ENCODE measurements at regions not wholly inside any gene's neighbourhood (a gene's known extent, or its start where the extent isn't known, plus 50 kb on each side); places are given as distances from the start of the nearest gene placed in this dataset.

- H3K9me3 ChIP-seq (ENCODE audit: severe bottlenecking), result no peaks in the 10 kb centered on the region
- H3K4me1 ChIP-seq (ENCODE audit: insufficient read depth, poor library complexity, severe bottlenecking), result no peaks in the 10 kb centered on the region
- no peaks in the 10 kb centered on the region for H3K27me3 ChIP-seq (ENCODE audit: insufficient read depth, poor library complexity, severe bottlenecking)
- DNase-seq (ENCODE audit: low spot score) (no peak), ATAC-seq (ENCODE audit: low read depth) (no peak)
- TF ChIP-seq CTCF (IDR thresholded peaks at IDR 0.05; ENCODE audit: poor library complexity, severe bottlenecking), result no peak
- no peak overlapping the region for H3K4me3 ChIP-seq (ENCODE audit: severe bottlenecking)
- no peak overlapping the region for H3K27ac ChIP-seq (ENCODE audit: poor library complexity, severe bottlenecking)
- no peaks in the 10 kb centered on the region for H3K36me3 ChIP-seq (ENCODE audit: low read depth)
Measured at GRCh38 chr5:99089822-99090549, 161.2 kb upstream of the CHD1 start.

- no peaks in the 10 kb centered on the region for H3K36me3 ChIP-seq (ENCODE audit: low read depth)
- TF ChIP-seq CTCF (IDR thresholded peaks at IDR 0.05; ENCODE audit: poor library complexity, severe bottlenecking), result no peak
- no peak overlapping the region for H3K27ac ChIP-seq (ENCODE audit: poor library complexity, severe bottlenecking)
- H3K4me1 ChIP-seq (ENCODE audit: insufficient read depth, poor library complexity, severe bottlenecking), result no peaks in the 10 kb centered on the region
- no peak for DNase-seq (ENCODE audit: low spot score)
- no peaks in the 10 kb centered on the region for H3K9me3 ChIP-seq (ENCODE audit: severe bottlenecking)
- H3K27me3 ChIP-seq (ENCODE audit: insufficient read depth, poor library complexity, severe bottlenecking), result no peaks in the 10 kb centered on the region
- H3K4me3 ChIP-seq (ENCODE audit: severe bottlenecking), result no peak overlapping the region
- ATAC-seq (ENCODE audit: low read depth), result no peak
Measured at GRCh38 chr5:99088309-99088708, 159.5 kb upstream of the CHD1 start.

- Histone ChIP-seq H3K27ac (ENCODE audit: poor library complexity, severe bottlenecking) (no peak overlapping the region), H3K4me3 (ENCODE audit: severe bottlenecking) (no peak overlapping the region), H3K27me3 (ENCODE audit: insufficient read depth, poor library complexity, severe bottlenecking) (peaks cover 12% of the 10 kb centered on the region), H3K36me3 (ENCODE audit: low read depth) (no peaks in the 10 kb centered on the region), H3K9me3 (ENCODE audit: severe bottlenecking) (no peaks in the 10 kb centered on the region), H3K4me1 (ENCODE audit: insufficient read depth, poor library complexity, severe bottlenecking) (no peaks in the 10 kb centered on the region)
- TF ChIP-seq CTCF (IDR thresholded peaks at IDR 0.05; ENCODE audit: poor library complexity, severe bottlenecking), result no peak
- DNase-seq (ENCODE audit: low spot score), result no peak
- no peak for ATAC-seq (ENCODE audit: low read depth)
Measured at GRCh38 chr5:99083197-99083596, 154.4 kb upstream of the CHD1 start.

GRCh38 chr5:99081711-99082110 lies 152.9 kb upstream of the CHD1 start:
- H3K27ac ChIP-seq (ENCODE audit: poor library complexity, severe bottlenecking), result no peak overlapping the region
- no peak for ATAC-seq (ENCODE audit: low read depth)
- H3K36me3 ChIP-seq (ENCODE audit: low read depth), result no peaks in the 10 kb centered on the region
- no peak overlapping the region for H3K4me3 ChIP-seq (ENCODE audit: severe bottlenecking)
- no peaks in the 10 kb centered on the region for H3K9me3 ChIP-seq (ENCODE audit: severe bottlenecking)
- no peak for TF ChIP-seq CTCF (IDR thresholded peaks at IDR 0.05; ENCODE audit: poor library complexity, severe bottlenecking)
- no peak for DNase-seq (ENCODE audit: low spot score)
- H3K4me1 ChIP-seq (ENCODE audit: insufficient read depth, poor library complexity, severe bottlenecking), result no peaks in the 10 kb centered on the region
- peaks cover 12% of the 10 kb centered on the region for H3K27me3 ChIP-seq (ENCODE audit: insufficient read depth, poor library complexity, severe bottlenecking)
